A673 (cell line): ENCODE measurements at regions not wholly inside any gene's neighbourhood (a gene's known extent, or its start where the extent isn't known, plus 50 kb on each side); places are given as distances from the start of the nearest gene placed in this dataset.

Experiments used
- BruUV-seq: library from RNA; stranded (reverse); fragments of 400-500 nt; replicated peaks from 2 replicates; lab custom pipeline; 2021; lab: Mats Ljungman, UMichigan
- CTCF ChIA-PET: fragments of 300-600 bp; sonication (Branson Sonifier 250); formaldehyde crosslinking; loops from one replicate; lab custom pipeline; 2022; ENCODE audit warnings: antibody characterized with exemption; lab: Charles Lee
- POLR2A ChIA-PET: fragments of 300-600 bp; sonication (Branson Sonifier 250); formaldehyde crosslinking; loops from one replicate; lab custom pipeline; 2022; ENCODE audit warnings: antibody characterized with exemption; ENCODE audit not compliant: low non-redundant PET; lab: Charles Lee
- DNase-seq: peaks from one replicate; pipeline ENCODE4 v3.0.0-alpha.2; 2015; ENCODE audit warnings: low spot score
- H3K27ac ChIP-seq: fragments of 200-600 bp; sonication (generic); 2 replicates; pipeline ENCODE4 v1.5.1; 2016; ENCODE audit warnings: mixed run types, low read depth, mild to moderate bottlenecking, mixed read lengths, antibody characterized with exemption, low read length; ENCODE audit not compliant: poor library complexity, severe bottlenecking
- H3K27me3 ChIP-seq: fragments of 200-600 bp; sonication (generic); replicated peaks from 2 replicates; pipeline ENCODE4 v1.6.1; 2017; ENCODE audit warnings: mixed run types, low read depth, mild to moderate bottlenecking, mixed read lengths, antibody characterized with exemption, low read length; ENCODE audit not compliant: insufficient read depth, poor library complexity
- H3K36me3 ChIP-seq: fragments of 200-600 bp; sonication (generic); 2 replicates; pipeline ENCODE4 v1.6.1; 2016; ENCODE audit warnings: mixed run types, mild to moderate bottlenecking, mixed read lengths, antibody characterized with exemption, low read length; ENCODE audit not compliant: insufficient read depth, poor library complexity, severe bottlenecking
- H3K4me1 ChIP-seq: fragments of 200-600 bp; sonication (generic); 2 replicates; pipeline ENCODE4 v1.6.1; 2017; ENCODE audit warnings: mixed run types, mild to moderate bottlenecking, mixed read lengths, antibody characterized with exemption, low read length; ENCODE audit not compliant: insufficient read depth, poor library complexity, severe bottlenecking
- H3K4me3 ChIP-seq: fragments of 200-600 bp; sonication (generic); 2 replicates; pipeline ENCODE4 v1.5.1; 2016; ENCODE audit warnings: low read depth, mixed run types, mild to moderate bottlenecking, mixed read lengths, low read length; ENCODE audit not compliant: poor library complexity, severe bottlenecking
- H3K9me3 ChIP-seq: fragments of 200-600 bp; sonication (generic); 2 replicates; pipeline ENCODE4 v1.6.1; 2016; ENCODE audit warnings: mixed run types, low read depth, mild to moderate bottlenecking, mixed read lengths, antibody characterized with exemption, low read length; ENCODE audit not compliant: poor library complexity, severe bottlenecking
- CTCF ChIP-seq: fragments of 300-800, 200-600 bp; sonication (generic); conservative IDR thresholded peaks from 2 replicates; pipeline ENCODE4 v1.5.1; 2017; ENCODE audit warnings: low read depth, mild to moderate bottlenecking, antibody characterized with exemption, low read length, moderate library complexity, mixed read lengths
- EZH2 ChIP-seq: fragments of 200-600 bp; sonication (generic); IDR thresholded peaks from 2 replicates; pipeline ENCODE4 v1.6.1; 2017; ENCODE audit warnings: borderline replicate concordance, low read depth, mild to moderate bottlenecking, mixed read lengths, antibody characterized with exemption, low read length; ENCODE audit not compliant: poor library complexity, severe bottlenecking
- intact Hi-C: fragments of 100-400 bp; cut with micrococcal nuclease; formaldehyde crosslinking; loops from one replicate; pipeline ENCODE4 v1.10.0; 2022; ENCODE audit not compliant: unreplicated experiment

- H3K27me3 ChIP-seq, result no peaks in the 10 kb centered on the region
- CTCF ChIA-PET, result no interaction called here
- POLR2A ChIA-PET, result no interaction called here
- no peaks in the 10 kb centered on the region for H3K9me3 ChIP-seq
- H3K4me1 ChIP-seq, result no peaks in the 10 kb centered on the region
- H3K4me3 ChIP-seq, result no peak overlapping the region
- H3K27ac ChIP-seq, result no peak overlapping the region
- no TSS peak for BruUV-seq
- TF ChIP-seq CTCF, result no peak
- TF ChIP-seq EZH2, result no peak
- intact Hi-C loops, result no loop called here
- DNase-seq, result no peak
- no peaks in the 10 kb centered on the region for H3K36me3 ChIP-seq
These were observed 572.8 kb downstream of the INHBA start for GRCh38 chr7:41130086-41130485.

GRCh38 chr7:41125343-41125742 lies 577.5 kb downstream of the INHBA start:
- H3K4me3 ChIP-seq, result no peak overlapping the region
- intact Hi-C loops, result no loop called here
- no TSS peak for BruUV-seq
- DNase-seq, result no peak
- TF ChIP-seq CTCF (no peak), EZH2 (no peak)
- no peaks in the 10 kb centered on the region for H3K4me1 ChIP-seq
- no peaks in the 10 kb centered on the region for H3K27me3 ChIP-seq
- no peak overlapping the region for H3K27ac ChIP-seq
- ChIA-PET POLR2A (no interaction called here), CTCF (no interaction called here)
- no peaks in the 10 kb centered on the region for H3K9me3 ChIP-seq
- no peaks in the 10 kb centered on the region for H3K36me3 ChIP-seq

GRCh38 chr7:41122256-41122987 lies 580.5 kb downstream of the INHBA start:
- no peaks in the 10 kb centered on the region for H3K27me3 ChIP-seq
- no peak overlapping the region for H3K4me3 ChIP-seq
- no peaks in the 10 kb centered on the region for H3K36me3 ChIP-seq
- intact Hi-C loops, result no loop called here
- ChIA-PET CTCF (no interaction called here), POLR2A (no interaction called here)
- no TSS peak for BruUV-seq
- H3K4me1 ChIP-seq, result no peaks in the 10 kb centered on the region
- TF ChIP-seq CTCF (no peak), EZH2 (no peak)
- no peak overlapping the region for H3K27ac ChIP-seq
- DNase-seq, result no peak
- H3K9me3 ChIP-seq, result no peaks in the 10 kb centered on the region
